BE2C (cell line): ENCODE measurements at regions not wholly inside any gene's neighbourhood (a gene's known extent, or its start where the extent isn't known, plus 50 kb on each side); places are given as distances from the start of the nearest gene placed in this dataset.

Experiments used
- DNase-seq: peaks from one replicate; pipeline ENCODE4 v3.0.0-alpha.2; 2020
- H3K27me3 ChIP-seq: fragments of 250-450 bp; sonication (Bioruptor Pico); 2 replicates; pipeline ENCODE4 v1.5.1; 2020; ENCODE audit warnings: mild to moderate bottlenecking
- H3K36me3 ChIP-seq: fragments of 250-450 bp; sonication (Bioruptor Pico); 2 replicates; pipeline ENCODE4 v1.5.1; 2020; ENCODE audit warnings: mild to moderate bottlenecking
- H3K4me1 ChIP-seq: fragments of 250-450 bp; sonication (Bioruptor Pico); 2 replicates; pipeline ENCODE4 v1.5.1; 2020
- H3K4me3 ChIP-seq: 2 replicates; pipeline ENCODE4 v1.5.1; 2011; ENCODE audit warnings: low read depth, low read length
- H3K9me3 ChIP-seq: fragments of 250-450 bp; sonication (Bioruptor Pico); 2 replicates; pipeline ENCODE4 v1.5.1; 2020
- CTCF ChIP-seq: IDR thresholded peaks from 2 replicates; pipeline ENCODE4 v1.5.1; 2012; ENCODE audit warnings: mild to moderate bottlenecking, low read depth, low read length

- peak; percentile 45 for DNase-seq
- Histone ChIP-seq H3K9me3 (no peaks in the 10 kb centered on the region), H3K36me3 (no peaks in the 10 kb centered on the region), H3K27me3 (no peaks in the 10 kb centered on the region), H3K4me1 (no peaks in the 10 kb centered on the region), H3K4me3 (no peak overlapping the region)
- no peak for TF ChIP-seq CTCF
Measured at GRCh38 chr18:70920840-70921374, 632.1 kb downstream of the SOCS6 start.

GRCh38 chr18:70907673-70908072 lies 618.8 kb downstream of the SOCS6 start:
- DNase-seq = peak; percentile 28
- no peaks in the 10 kb centered on the region for H3K36me3 ChIP-seq
- H3K27me3 ChIP-seq = no peaks in the 10 kb centered on the region
- no peak for TF ChIP-seq CTCF
- H3K4me1 ChIP-seq = no peaks in the 10 kb centered on the region
- no peaks in the 10 kb centered on the region for H3K9me3 ChIP-seq
- H3K4me3 ChIP-seq = no peak overlapping the region

- Histone ChIP-seq H3K4me1 (no peaks in the 10 kb centered on the region), H3K27me3 (no peaks in the 10 kb centered on the region), H3K9me3 (no peaks in the 10 kb centered on the region), H3K4me3 (no peak overlapping the region), H3K36me3 (no peaks in the 10 kb centered on the region)
- TF ChIP-seq CTCF = no peak
- DNase-seq = no peak
Measured at GRCh38 chr18:70892381-70892780, 603.5 kb downstream of the SOCS6 start.

GRCh38 chr18:70870292-70870691 lies 581.4 kb downstream of the SOCS6 start:
- no peak for TF ChIP-seq CTCF
- no peak for DNase-seq
- Histone ChIP-seq H3K9me3 (no peaks in the 10 kb centered on the region), H3K4me1 (no peaks in the 10 kb centered on the region), H3K27me3 (no peaks in the 10 kb centered on the region), H3K4me3 (no peak overlapping the region), H3K36me3 (no peaks in the 10 kb centered on the region)

- TF ChIP-seq CTCF = no peak
- Histone ChIP-seq H3K27me3 (no peaks in the 10 kb centered on the region), H3K36me3 (no peaks in the 10 kb centered on the region), H3K4me1 (no peaks in the 10 kb centered on the region), H3K4me3 (no peak overlapping the region), H3K9me3 (no peaks in the 10 kb centered on the region)
- DNase-seq = no peak
Measured at GRCh38 chr18:70848329-70848728, 559.5 kb downstream of the SOCS6 start.

- no peak for DNase-seq
- Histone ChIP-seq H3K4me3 (no peak overlapping the region), H3K4me1 (no peaks in the 10 kb centered on the region), H3K36me3 (no peaks in the 10 kb centered on the region), H3K9me3 (no peaks in the 10 kb centered on the region), H3K27me3 (no peaks in the 10 kb centered on the region)
- TF ChIP-seq CTCF = no peak
Measured at GRCh38 chr18:70840649-70841048, 551.8 kb downstream of the SOCS6 start.
